ENCODE measurements at regions not wholly inside any gene's neighbourhood (a gene's known extent, or its start where the extent isn't known, plus 50 kb on each side); places are given as distances from the start of the nearest gene placed in this dataset.

GRCh38 chr2:193580176-193580950 is 1385.6 kb upstream of the TMEFF2 start:
- POLR2A ChIA-PET = no interaction called here
- no peak for ATAC-seq
- TF ChIP-seq ZNF274 (IDR thresholded peaks at IDR 0.05; ENCODE audit: low read depth, low read length) = no peak
- TF ChIP-seq EZH2 (IDR thresholded peaks at IDR 0.05) = no peak
- TF ChIP-seq FOSL1 (IDR thresholded peaks at IDR 0.05; ENCODE audit: low read depth) = no peak
- no peak for TF ChIP-seq JUND (IDR thresholded peaks at IDR 0.05)
- no peak overlapping the region for H2AFZ ChIP-seq (ENCODE audit: low read depth, low read length, poor library complexity, severe bottlenecking)
- DNase-seq (ENCODE audit: low read depth, low spot score) = no peak
- CTCF ChIA-PET = no interaction called here
- intact Hi-C loops (cut with micrococcal nuclease) = loop anchor here (5.0 kb wide), 2 partner anchors 838 to 1388 kb away; partner anchors contain the start of gene TMEFF2
- H3K27me3 ChIP-seq (ENCODE audit: insufficient read depth, low read length) = no peaks in the 10 kb centered on the region
- no peaks in the 10 kb centered on the region for H4K20me1 ChIP-seq (ENCODE audit: insufficient read depth)
- H3K4me2 ChIP-seq (ENCODE audit: low read length) = no peak overlapping the region
- no peaks in the 10 kb centered on the region for H3K9me3 ChIP-seq (ENCODE audit: control insufficient read depth in 1 of 2, insufficient read depth in 1 of 2, low read depth in 1 of 2, low read length in 2 of 2)
- H3K36me3 ChIP-seq (ENCODE audit: control insufficient read depth in 1 of 2, insufficient read depth in 2 of 2, low read length in 2 of 2) = no peaks in the 10 kb centered on the region
- BruUV-seq (replicated peaks) = no TSS peak
- no peak overlapping the region for H3K27ac ChIP-seq (ENCODE audit: low read depth, low read length)
- H3K4me1 ChIP-seq (ENCODE audit: control insufficient read depth in 1 of 2, insufficient read depth in 2 of 2, low read length in 2 of 2) = no peaks in the 10 kb centered on the region
- RAD21 ChIA-PET (ENCODE audit: low non-redundant PET in 1 of 2, low total read pairs in 2 of 2, uncharacterized antibody in 2 of 2, unreplicated experiment in 2 of 2) = no interaction called here
- H3K4me3 ChIP-seq (replicated peaks in 1 of 2; ENCODE audit: low read depth in 1 of 2, low read length in 2 of 2) = no peak overlapping the region
- H3K79me2 ChIP-seq (ENCODE audit: insufficient read depth, low read length) = no peaks in the 10 kb centered on the region
- H3K9me2 ChIP-seq (ENCODE audit: insufficient read depth) = no peaks in the 10 kb centered on the region
- no peak overlapping the region for H3K9ac ChIP-seq (ENCODE audit: low read length)

DNA sequence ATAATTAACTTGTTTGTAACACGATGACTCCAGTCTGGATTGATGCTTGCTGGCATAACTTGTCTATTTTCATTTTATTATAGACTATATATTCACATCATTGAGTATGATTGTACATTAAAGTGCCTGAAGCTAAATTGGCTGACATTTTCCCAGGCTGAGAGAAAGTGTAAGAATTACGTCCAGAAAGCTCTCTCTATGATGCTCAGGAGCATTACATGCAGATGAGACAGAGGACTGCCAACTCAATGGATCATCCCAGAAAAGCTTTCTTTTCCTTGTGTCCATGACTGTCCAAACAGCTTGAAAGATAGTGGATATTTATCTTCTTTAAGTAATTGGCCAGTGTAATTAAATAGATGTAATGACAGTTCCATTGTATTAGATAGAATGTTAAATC is 1372.2 kb upstream of the TMEFF2 start:
- H3K4me2 ChIP-seq (ENCODE audit: low read length) = no peak overlapping the region
- ChIA-PET POLR2A (no interaction called here), RAD21 (ENCODE audit: low non-redundant PET in 1 of 2, low total read pairs in 2 of 2, uncharacterized antibody in 2 of 2, unreplicated experiment in 2 of 2) (no interaction called here), CTCF (no interaction called here)
- no peak for ATAC-seq
- no peak for DNase-seq (ENCODE audit: low read depth, low spot score)
- no peak overlapping the region for H3K9ac ChIP-seq (ENCODE audit: low read length)
- no TSS peak for BruUV-seq (replicated peaks)
- H3K4me1 ChIP-seq (ENCODE audit: control insufficient read depth in 1 of 2, insufficient read depth in 2 of 2, low read length in 2 of 2) = no peaks in the 10 kb centered on the region
- no peak overlapping the region for H2AFZ ChIP-seq (ENCODE audit: low read depth, low read length, poor library complexity, severe bottlenecking)
- no peak overlapping the region for H3K27ac ChIP-seq (ENCODE audit: low read depth, low read length)
- TF ChIP-seq, protein P1, sequence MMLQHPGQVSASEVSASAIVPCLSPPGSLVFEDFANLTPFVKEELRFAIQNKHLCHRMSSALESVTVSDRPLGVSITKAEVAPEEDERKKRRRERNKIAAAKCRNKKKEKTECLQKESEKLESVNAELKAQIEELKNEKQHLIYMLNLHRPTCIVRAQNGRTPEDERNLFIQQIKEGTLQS (IDR thresholded peaks at IDR 0.05) = no peak
- TF ChIP-seq, protein P2, sequence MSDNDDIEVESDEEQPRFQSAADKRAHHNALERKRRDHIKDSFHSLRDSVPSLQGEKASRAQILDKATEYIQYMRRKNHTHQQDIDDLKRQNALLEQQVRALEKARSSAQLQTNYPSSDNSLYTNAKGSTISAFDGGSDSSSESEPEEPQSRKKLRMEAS (IDR thresholded peaks at IDR 0.05) = no peak
- TF ChIP-seq TCF7L2 (IDR thresholded peaks at IDR 0.05; ENCODE audit: borderline replicate concordance, extremely low read depth, insufficient read depth, insufficient read length) (no peak), EZH2 (IDR thresholded peaks at IDR 0.05) (no peak), SRF (IDR thresholded peaks at IDR 0.05; ENCODE audit: low read depth) (no peak), CEBPB (IDR thresholded peaks at IDR 0.05; ENCODE audit: low read depth) (no peak), ZFX (IDR thresholded peaks at IDR 0.05) (no peak), EZH2phosphoT487 (IDR thresholded peaks at IDR 0.05; ENCODE audit: borderline replicate concordance) (no peak), REST (IDR thresholded peaks at IDR 0.05; ENCODE audit: low read depth) (no peak), POLR2AphosphoS5 (IDR thresholded peaks at IDR 0.05; ENCODE audit: low read depth, low read length) (no peak)
- H3K27me3 ChIP-seq (ENCODE audit: insufficient read depth, low read length) = no peaks in the 10 kb centered on the region
- H3K9me3 ChIP-seq (ENCODE audit: control insufficient read depth in 1 of 2, insufficient read depth in 1 of 2, low read depth in 1 of 2, low read length in 2 of 2) = no peaks in the 10 kb centered on the region
- no peaks in the 10 kb centered on the region for H3K9me2 ChIP-seq (ENCODE audit: insufficient read depth)
- no peaks in the 10 kb centered on the region for H4K20me1 ChIP-seq (ENCODE audit: insufficient read depth)
- intact Hi-C loops (cut with micrococcal nuclease) = no loop called here
- no peak overlapping the region for H3K4me3 ChIP-seq (replicated peaks in 1 of 2; ENCODE audit: low read depth in 1 of 2, low read length in 2 of 2)
- no peaks in the 10 kb centered on the region for H3K36me3 ChIP-seq (ENCODE audit: control insufficient read depth in 1 of 2, insufficient read depth in 2 of 2, low read length in 2 of 2)
- H3K79me2 ChIP-seq (ENCODE audit: insufficient read depth, low read length) = no peaks in the 10 kb centered on the region

All from HCT116 (cell line).